GM12872 (cell line): ENCODE measurements at regions not wholly inside any gene's neighbourhood (a gene's known extent, or its start where the extent isn't known, plus 50 kb on each side); places are given as distances from the start of the nearest gene placed in this dataset.

ENCODE experiments used
- CTCF ChIP-seq: IDR thresholded peaks from 3 replicates; pipeline ENCODE4 v1.5.1; 2011; ENCODE audit warnings: low read depth, mild to moderate bottlenecking, low read length, moderate library complexity; ENCODE audit not compliant: insufficient read depth

- TF ChIP-seq CTCF = no peak
Observed at GRCh38 chr5:53378190-53378589, 102.2 kb upstream of the FST start.

GRCh38 chr5:53378590-53379247 is 101.7 kb upstream of the FST start:
- no peak for TF ChIP-seq CTCF

GRCh38 chr5:53386341-53386740 is 94.1 kb upstream of the FST start:
- no peak for TF ChIP-seq CTCF

- no peak for TF ChIP-seq CTCF
Observed at GRCh38 chr5:53389093-53389492, 91.3 kb upstream of the FST start.

GRCh38 chr5:53392073-53392472 is 88.4 kb upstream of the FST start:
- TF ChIP-seq CTCF = no peak

GRCh38 chr5:53394808-53395207 is 85.6 kb upstream of the FST start:
- TF ChIP-seq CTCF = no peak

GRCh38 chr5:53397141-53397757 is 83.2 kb upstream of the FST start:
- TF ChIP-seq CTCF = no peak
